Endothelial cell of umbilical vein (primary cell): ENCODE measurements at regions not wholly inside any gene's neighbourhood (a gene's known extent, or its start where the extent isn't known, plus 50 kb on each side); places are given as distances from the start of the nearest gene placed in this dataset.

Experiments
- BruUV-seq: library from RNA; stranded (reverse); fragments of 400-500 nt; replicated peaks from 2 replicates; lab custom pipeline; 2021; lab: Mats Ljungman, UMichigan
- CTCF ChIA-PET: fragments of 300-600, 350-600 bp; sonication (Branson Sonifier 250); formaldehyde crosslinking; loops from one replicate; lab custom pipeline; 2021; ENCODE audit warnings: antibody characterized with exemption, inconsistent platforms; lab: Charles Lee
- POLR2A ChIA-PET: fragments of 300-600, 350-600 bp; sonication (Branson Sonifier 250); formaldehyde crosslinking; loops from one replicate; lab custom pipeline; 2021; ENCODE audit warnings: antibody characterized with exemption, inconsistent platforms; lab: Charles Lee
- DNase-seq: peaks from one replicate; pipeline ENCODE4 v3.0.0-alpha.2; 2011; ENCODE audit warnings: low read depth, low spot score
- FAIRE-seq: peaks from 2 replicates; lab custom pipeline; 2011; peaks lifted over from hg19 to GRCh38; lab: Jason Lieb, UNC
- H2AFZ ChIP-seq: 2 replicates; pipeline ENCODE4 v1.6.0; 2012; ENCODE audit warnings: low read depth, low read length, control low read depth, inconsistent platforms
- H3K27ac ChIP-seq: 2 replicates; pipeline ENCODE4 v1.5.1; 2011; ENCODE audit warnings: low read depth, mild to moderate bottlenecking, control low read depth, low read length, moderate library complexity; ENCODE audit not compliant: insufficient read depth
- H3K27me3 ChIP-seq, 2 experiments: 2 replicates each; pipeline versions ENCODE4 v1.6.0 to v1.6.1; 2011; ENCODE audit warnings: low read length in 2 of 2, mixed read lengths in 1 of 2; ENCODE audit not compliant: control insufficient read depth in 2 of 2, insufficient read depth in 2 of 2
- H3K36me3 ChIP-seq, 2 experiments: 2 replicates in 1 of 2; 3 replicates in 1 of 2; pipeline ENCODE4 v1.5.1; 2011; ENCODE audit warnings: low read length in 2 of 2, mild to moderate bottlenecking in 1 of 2, moderate library complexity in 1 of 2; ENCODE audit not compliant: control insufficient read depth in 2 of 2, insufficient read depth in 2 of 2; ENCODE audit errors: extremely low read depth in 1 of 2
- H3K4me1 ChIP-seq: 3 replicates; pipeline ENCODE4 v1.5.1; 2011; ENCODE audit warnings: mild to moderate bottlenecking, low read length; ENCODE audit not compliant: control insufficient read depth, insufficient read depth; ENCODE audit errors: extremely low read depth
- H3K4me2 ChIP-seq: 2 replicates; pipeline ENCODE4 v1.6.1; 2011; ENCODE audit warnings: low read length, control low read depth, mixed read lengths; ENCODE audit not compliant: insufficient read depth
- H3K4me3 ChIP-seq, 3 experiments: fragments of 200-600 bp in 1 of 3; sonication (generic), shearing (Covaris generic) in 1 of 3; replicated peaks in 1 of 3; 2 replicates each; pipeline ENCODE4 v1.5.1; 2011 to 2016; ENCODE audit warnings: control low read depth in 3 of 3, low read length in 3 of 3, mild to moderate bottlenecking in 2 of 3, inconsistent platforms in 1 of 3, low read depth in 1 of 3, moderate library complexity in 1 of 3; ENCODE audit not compliant: insufficient read depth in 1 of 3
- H3K79me2 ChIP-seq: 2 replicates; pipeline ENCODE4 v1.6.0; 2012; ENCODE audit warnings: low read length, inconsistent platforms; ENCODE audit not compliant: control insufficient read depth, insufficient read depth
- H3K9ac ChIP-seq: replicated peaks from 2 replicates; pipeline ENCODE3; 2011; ENCODE audit warnings: low read length, control low read depth; ENCODE audit not compliant: insufficient read depth; ENCODE audit errors: extremely low read depth
- H3K9me1 ChIP-seq: replicated peaks from 3 replicates; pipeline ENCODE4 v1.6.0; 2011; ENCODE audit warnings: mild to moderate bottlenecking, low read length; ENCODE audit not compliant: control insufficient read depth, insufficient read depth; ENCODE audit errors: extremely low read depth
- H3K9me3 ChIP-seq: replicated peaks from 2 replicates; pipeline ENCODE4 v1.5.1; 2012; ENCODE audit warnings: low read length, inconsistent platforms; ENCODE audit not compliant: control insufficient read depth, insufficient read depth
- H4K20me1 ChIP-seq: replicated peaks from 2 replicates; pipeline ENCODE3; 2011; ENCODE audit warnings: mild to moderate bottlenecking, low read length; ENCODE audit not compliant: control insufficient read depth, insufficient read depth; ENCODE audit errors: extremely low read depth
- EZH2 ChIP-seq: IDR thresholded peaks from 2 replicates; pipeline ENCODE4 v1.6.1; 2012; ENCODE audit warnings: borderline replicate concordance, low read depth, mild to moderate bottlenecking, moderate library complexity, low read length, inconsistent platforms; ENCODE audit not compliant: severe bottlenecking
- FOS ChIP-seq: IDR thresholded peaks from 2 replicates; pipeline ENCODE4 v1.6.1; 2011; ENCODE audit warnings: mild to moderate bottlenecking, low read length, moderate library complexity, borderline replicate concordance; ENCODE audit not compliant: insufficient read depth
- GATA2 ChIP-seq: IDR thresholded peaks from 2 replicates; pipeline ENCODE4 v1.7.0; 2011; ENCODE audit warnings: low read depth, mild to moderate bottlenecking, moderate library complexity, mixed read lengths, low read length; ENCODE audit not compliant: insufficient read length, insufficient read depth
- JUN ChIP-seq: IDR thresholded peaks from 2 replicates; pipeline ENCODE4 v1.6.1; 2011; ENCODE audit warnings: borderline replicate concordance, low read depth; ENCODE audit not compliant: insufficient read length, insufficient read depth
- MYC ChIP-seq: IDR thresholded peaks from one replicate; pipeline ENCODE4 v1.6.1; 2011; ENCODE audit warnings: mild to moderate bottlenecking, low read depth, low read length
- POLR2A ChIP-seq: IDR thresholded peaks from 2 replicates; pipeline ENCODE4 v1.6.1; 2012; ENCODE audit warnings: low read depth, mild to moderate bottlenecking, control low read depth, low read length
- POLR2AphosphoS5 ChIP-seq: IDR thresholded peaks from 2 replicates; pipeline ENCODE4 v1.6.1; 2012; ENCODE audit warnings: low read depth, mild to moderate bottlenecking, control low read depth, low read length, moderate library complexity; ENCODE audit not compliant: insufficient read depth
- dilution Hi-C: fragments of 300-500 bp; cut with MboI; formaldehyde crosslinking; loops from one replicate; pipeline ENCODE4 v1.15.0; 2019; ENCODE audit warnings: low sequenced_read_pairs; ENCODE audit not compliant: extremely low pct_ligation_motif_present
- intact Hi-C: fragments of 100-400 bp; cut with micrococcal nuclease; formaldehyde crosslinking; loops from one replicate; pipeline ENCODE4 v1.10.0; 2022
- TF ChIP-seq, protein P1 (sequence below), 2 donors: IDR thresholded peaks; 1 replicate in 1 of 2; 2 replicates in 1 of 2; pipeline ENCODE4 v1.5.1; 2011; ENCODE audit warnings: low read length in 2 of 2, mild to moderate bottlenecking in 2 of 2, moderate library complexity in 2 of 2, control low read depth in 1 of 2, inconsistent platforms in 1 of 2, low read depth in 1 of 2; ENCODE audit not compliant: insufficient read depth in 1 of 2; ENCODE audit errors: extremely low read depth in 1 of 2
- TF ChIP-seq, protein P2 (sequence below): IDR thresholded peaks from 2 replicates; pipeline ENCODE4 v1.6.1; 2011; ENCODE audit not compliant: insufficient read depth, insufficient read length

DNA sequence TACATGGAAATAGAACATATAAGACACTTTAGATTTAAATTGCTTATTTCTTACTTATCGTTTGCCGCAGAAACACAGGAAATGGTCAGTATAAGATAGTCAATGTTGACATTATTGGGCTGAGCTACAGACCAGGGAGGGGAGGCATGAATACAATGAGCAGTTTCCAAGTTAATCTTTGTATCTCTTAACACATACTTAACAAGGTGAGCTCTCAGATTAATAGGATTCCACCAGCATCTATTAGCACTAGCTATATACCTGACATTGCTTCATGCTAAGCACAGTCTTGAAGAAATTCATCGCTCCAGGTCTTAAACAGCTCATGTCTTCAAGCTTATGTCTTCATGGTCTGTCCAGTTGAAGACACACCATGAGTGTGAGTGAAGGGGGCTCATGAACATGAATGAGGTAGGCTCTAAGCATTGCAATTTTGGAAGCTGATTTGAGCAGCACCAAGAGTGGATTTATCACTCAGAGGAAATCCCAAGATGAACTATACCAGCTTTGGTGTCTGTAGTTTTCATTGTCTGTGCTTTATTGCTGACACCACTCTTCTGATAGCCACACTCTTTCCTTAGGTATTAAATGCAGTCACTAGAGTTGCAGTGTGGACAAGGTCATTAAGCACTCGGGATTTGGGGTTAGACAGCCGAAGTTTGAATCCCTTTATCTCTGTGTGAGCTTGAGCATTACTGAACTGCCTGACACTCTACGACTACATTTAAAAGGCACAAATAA, 359.3 kb upstream of the EPHA4 start:
- BruUV-seq, result no TSS peak
- H2AFZ ChIP-seq, result no peak overlapping the region
- intact Hi-C loops (no loop called here), dilution Hi-C loops (no loop called here)
- no peaks in the 10 kb centered on the region for H3K79me2 ChIP-seq
- H3K9me1 ChIP-seq, result no peaks in the 10 kb centered on the region
- H3K4me3 ChIP-seq, result no peak overlapping the region
- H3K27me3 ChIP-seq, result no peaks in the 10 kb centered on the region
- H3K36me3 ChIP-seq, result no peaks in the 10 kb centered on the region
- no peaks in the 10 kb centered on the region for H4K20me1 ChIP-seq
- no peaks in the 10 kb centered on the region for H3K9me3 ChIP-seq
- no peaks in the 10 kb centered on the region for H3K4me1 ChIP-seq
- no peak for TF ChIP-seq POLR2AphosphoS5
- no peak for TF ChIP-seq POLR2A
- TF ChIP-seq, protein P1, sequence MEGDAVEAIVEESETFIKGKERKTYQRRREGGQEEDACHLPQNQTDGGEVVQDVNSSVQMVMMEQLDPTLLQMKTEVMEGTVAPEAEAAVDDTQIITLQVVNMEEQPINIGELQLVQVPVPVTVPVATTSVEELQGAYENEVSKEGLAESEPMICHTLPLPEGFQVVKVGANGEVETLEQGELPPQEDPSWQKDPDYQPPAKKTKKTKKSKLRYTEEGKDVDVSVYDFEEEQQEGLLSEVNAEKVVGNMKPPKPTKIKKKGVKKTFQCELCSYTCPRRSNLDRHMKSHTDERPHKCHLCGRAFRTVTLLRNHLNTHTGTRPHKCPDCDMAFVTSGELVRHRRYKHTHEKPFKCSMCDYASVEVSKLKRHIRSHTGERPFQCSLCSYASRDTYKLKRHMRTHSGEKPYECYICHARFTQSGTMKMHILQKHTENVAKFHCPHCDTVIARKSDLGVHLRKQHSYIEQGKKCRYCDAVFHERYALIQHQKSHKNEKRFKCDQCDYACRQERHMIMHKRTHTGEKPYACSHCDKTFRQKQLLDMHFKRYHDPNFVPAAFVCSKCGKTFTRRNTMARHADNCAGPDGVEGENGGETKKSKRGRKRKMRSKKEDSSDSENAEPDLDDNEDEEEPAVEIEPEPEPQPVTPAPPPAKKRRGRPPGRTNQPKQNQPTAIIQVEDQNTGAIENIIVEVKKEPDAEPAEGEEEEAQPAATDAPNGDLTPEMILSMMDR (IDR thresholded peaks at IDR 0.05; ENCODE audit: extremely low read depth in 1 of 2, insufficient read depth in 1 of 2, low read depth in 1 of 2, low read length in 2 of 2), result no peak
- TF ChIP-seq EZH2, result no peak
- TF ChIP-seq MYC, result no peak
- H3K4me2 ChIP-seq, result no peak overlapping the region
- H3K27ac ChIP-seq, result no peak overlapping the region
- POLR2A ChIA-PET, result no interaction called here
- no peak for FAIRE-seq
- CTCF ChIA-PET, result no interaction called here
- DNase-seq, result no peak
- H3K9ac ChIP-seq, result no peak overlapping the region

DNA sequence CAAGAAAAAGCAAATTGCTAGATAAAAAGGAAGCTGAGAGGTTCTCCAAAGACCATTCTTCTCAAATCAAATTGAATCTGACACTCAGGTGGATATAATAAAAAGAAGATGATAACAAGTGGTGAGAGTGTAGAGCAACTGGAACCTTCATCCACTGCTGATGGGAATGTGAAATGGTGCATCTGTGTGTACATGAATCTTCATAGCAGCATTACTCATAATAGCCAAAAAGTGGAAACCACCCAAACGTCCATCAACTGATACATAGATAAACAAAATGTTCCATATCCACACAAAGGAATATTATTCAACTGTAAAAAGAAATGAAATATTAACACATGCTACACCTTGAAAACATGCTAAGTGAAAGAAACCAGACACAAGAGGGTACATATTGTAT, 357.2 kb upstream of the EPHA4 start:
- H3K9me1 ChIP-seq, result no peaks in the 10 kb centered on the region
- no peak overlapping the region for H3K9ac ChIP-seq
- no peaks in the 10 kb centered on the region for H4K20me1 ChIP-seq
- H3K9me3 ChIP-seq, result no peaks in the 10 kb centered on the region
- no peak for FAIRE-seq
- CTCF ChIA-PET, result no interaction called here
- TF ChIP-seq, protein P2, sequence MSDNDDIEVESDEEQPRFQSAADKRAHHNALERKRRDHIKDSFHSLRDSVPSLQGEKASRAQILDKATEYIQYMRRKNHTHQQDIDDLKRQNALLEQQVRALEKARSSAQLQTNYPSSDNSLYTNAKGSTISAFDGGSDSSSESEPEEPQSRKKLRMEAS, result no peak
- TF ChIP-seq MYC, result no peak
- no peak for TF ChIP-seq JUN
- TF ChIP-seq, protein P1 (IDR thresholded peaks at IDR 0.05; ENCODE audit: extremely low read depth in 1 of 2, insufficient read depth in 1 of 2, low read depth in 1 of 2, low read length in 2 of 2), result no peak
- TF ChIP-seq EZH2, result no peak
- no peak for TF ChIP-seq GATA2
- no peak for TF ChIP-seq POLR2A
- no peak for TF ChIP-seq POLR2AphosphoS5
- no peak for TF ChIP-seq FOS
- no peak for DNase-seq
- no peak overlapping the region for H3K4me3 ChIP-seq
- no TSS peak for BruUV-seq
- H3K4me1 ChIP-seq, result no peaks in the 10 kb centered on the region
- no peak overlapping the region for H3K4me2 ChIP-seq
- intact Hi-C loops (no loop called here), dilution Hi-C loops (no loop called here)
- POLR2A ChIA-PET, result no interaction called here
- H3K27me3 ChIP-seq, result no peaks in the 10 kb centered on the region
- no peaks in the 10 kb centered on the region for H3K79me2 ChIP-seq
- H3K27ac ChIP-seq, result no peak overlapping the region
- no peak overlapping the region for H2AFZ ChIP-seq
- no peaks in the 10 kb centered on the region for H3K36me3 ChIP-seq
